Right atrium auricular region (tissue), 2 donors: ENCODE measurements at regions not wholly inside any gene's neighbourhood (a gene's known extent, or its start where the extent isn't known, plus 50 kb on each side); places are given as distances from the start of the nearest gene placed in this dataset.
"Not testable (repeated sequence)": the region's sequence is repeated elsewhere in the genome, so short reads cannot be mapped to it uniquely, and the experiment has no call there.

Experiments used
- DNase-seq: peaks from one replicate; pipeline ENCODE4 v3.0.0-alpha.2; 2019; ENCODE audit warnings: low spot score
- H3K27ac ChIP-seq, 2 donors: fragments of 200-600 bp; sonication (generic); 1 replicate in 1 of 2; 2 replicates in 1 of 2; pipeline ENCODE4 v1.5.1; 2016 to 2019
- H3K27me3 ChIP-seq, 2 donors: fragments of 200-600 bp; sonication (generic); one replicate each; pipeline versions ENCODE4 v1.5.1 to v1.6.0; 2017 to 2019
- H3K36me3 ChIP-seq: fragments of 200-600 bp; sonication (generic); one replicate; pipeline ENCODE4 v1.5.1; 2016
- H3K4me1 ChIP-seq, 2 donors: fragments of 200-600 bp; sonication (generic); one replicate each; pipeline versions ENCODE4 v1.5.1 to v1.6.0; 2017 to 2019
- H3K4me3 ChIP-seq, 2 donors: fragments of 200-600 bp; sonication (generic); 1 replicate in 1 of 2; 2 replicates in 1 of 2; pipeline ENCODE4 v1.5.1; 2017 to 2019; ENCODE audit warnings: mild to moderate bottlenecking in 1 of 2, moderate library complexity in 1 of 2
- H3K9me3 ChIP-seq, 2 donors: fragments of 200-600 bp; sonication (generic); one replicate each; pipeline ENCODE4 v1.5.1; 2019
- TF ChIP-seq, protein P1 (sequence below), 2 donors: fragments of 200-600 bp; sonication (generic); IDR thresholded peaks; one replicate each; pipeline ENCODE4 v1.5.1; 2019; ENCODE audit warnings: antibody characterized with exemption in 2 of 2

DNA sequence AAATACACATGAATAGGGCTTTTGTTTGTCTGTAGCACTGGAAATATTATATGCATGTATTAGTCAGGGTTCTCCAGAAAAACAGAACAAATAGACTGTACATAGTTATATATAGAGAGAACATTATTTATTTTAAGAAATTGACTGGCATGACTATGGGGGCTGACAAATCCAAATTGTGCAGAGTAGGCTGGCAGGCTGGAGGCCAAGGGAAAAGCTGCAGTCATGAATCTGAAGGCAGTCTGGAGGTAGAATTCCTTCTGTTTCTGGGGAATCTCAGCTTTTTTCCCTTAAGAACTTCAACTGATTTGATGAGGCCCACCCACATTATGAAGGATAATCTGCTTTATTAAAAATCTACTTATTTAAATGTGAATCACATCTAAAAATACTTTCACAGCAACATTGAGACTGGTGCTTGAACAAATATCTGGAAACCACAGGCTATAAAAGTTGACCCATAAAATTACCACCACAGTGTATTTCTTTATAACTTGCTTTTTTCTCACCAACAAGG is 344.2 kb upstream of the KIAA1217 start:
- Histone ChIP-seq H3K9me3 (no peaks in the 10 kb centered on the region), H3K36me3 (no peaks in the 10 kb centered on the region), H3K4me1 (no peaks in the 10 kb centered on the region), H3K4me3 (no peak overlapping the region), H3K27ac (no peak overlapping the region), H3K27me3 (no peaks in the 10 kb centered on the region)
- no peak for DNase-seq
- TF ChIP-seq, protein P1, sequence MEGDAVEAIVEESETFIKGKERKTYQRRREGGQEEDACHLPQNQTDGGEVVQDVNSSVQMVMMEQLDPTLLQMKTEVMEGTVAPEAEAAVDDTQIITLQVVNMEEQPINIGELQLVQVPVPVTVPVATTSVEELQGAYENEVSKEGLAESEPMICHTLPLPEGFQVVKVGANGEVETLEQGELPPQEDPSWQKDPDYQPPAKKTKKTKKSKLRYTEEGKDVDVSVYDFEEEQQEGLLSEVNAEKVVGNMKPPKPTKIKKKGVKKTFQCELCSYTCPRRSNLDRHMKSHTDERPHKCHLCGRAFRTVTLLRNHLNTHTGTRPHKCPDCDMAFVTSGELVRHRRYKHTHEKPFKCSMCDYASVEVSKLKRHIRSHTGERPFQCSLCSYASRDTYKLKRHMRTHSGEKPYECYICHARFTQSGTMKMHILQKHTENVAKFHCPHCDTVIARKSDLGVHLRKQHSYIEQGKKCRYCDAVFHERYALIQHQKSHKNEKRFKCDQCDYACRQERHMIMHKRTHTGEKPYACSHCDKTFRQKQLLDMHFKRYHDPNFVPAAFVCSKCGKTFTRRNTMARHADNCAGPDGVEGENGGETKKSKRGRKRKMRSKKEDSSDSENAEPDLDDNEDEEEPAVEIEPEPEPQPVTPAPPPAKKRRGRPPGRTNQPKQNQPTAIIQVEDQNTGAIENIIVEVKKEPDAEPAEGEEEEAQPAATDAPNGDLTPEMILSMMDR (IDR thresholded peaks at IDR 0.05), result no peak

DNA sequence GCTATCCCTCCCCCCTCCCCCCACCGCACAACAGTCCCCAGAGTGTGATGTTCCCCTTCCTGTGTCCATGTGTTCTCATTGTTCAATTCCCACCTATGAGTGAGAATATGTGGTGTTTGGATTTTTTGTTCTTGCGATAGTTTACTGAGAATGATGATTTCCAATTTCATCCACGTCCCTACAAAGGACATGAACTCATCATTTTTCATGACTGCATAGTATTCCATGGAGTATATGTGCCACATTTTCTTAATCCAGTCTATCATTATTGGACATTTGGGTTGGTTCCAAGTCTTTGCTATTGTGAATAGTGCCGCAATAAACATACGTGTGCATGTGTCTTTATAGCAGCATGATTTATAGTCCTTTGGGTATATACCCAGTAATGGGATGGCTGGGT is 342.0 kb upstream of the KIAA1217 start:
- H3K36me3 ChIP-seq, H3K27me3 ChIP-seq, DNase-seq, H3K4me3 ChIP-seq, H3K9me3 ChIP-seq, H3K27ac ChIP-seq, H3K4me1 ChIP-seq: not testable (repeated sequence)

DNA sequence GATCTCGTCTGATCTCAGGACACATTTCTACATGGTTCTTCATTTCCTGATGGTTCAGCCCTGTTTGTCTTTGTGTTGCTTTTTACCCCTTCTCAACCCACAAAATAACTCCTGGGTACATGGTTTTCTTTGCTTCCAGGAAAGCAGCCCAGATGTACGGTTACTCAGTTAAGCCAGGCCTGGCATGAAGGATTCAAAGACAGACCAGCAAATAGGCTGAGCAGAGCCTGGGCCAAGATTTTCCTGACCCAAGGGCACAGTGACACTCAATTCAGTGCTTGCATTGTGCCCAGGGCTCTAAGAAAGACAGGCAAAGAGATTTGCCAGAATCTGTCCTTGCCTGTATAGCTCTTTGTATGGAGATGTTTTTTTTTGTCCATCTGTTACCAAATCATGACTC is 340.8 kb upstream of the KIAA1217 start:
- DNase-seq, result no peak
- Histone ChIP-seq H3K36me3 (no peaks in the 10 kb centered on the region), H3K27me3 (no peaks in the 10 kb centered on the region), H3K9me3 (no peaks in the 10 kb centered on the region), H3K4me1 (no peaks in the 10 kb centered on the region), H3K4me3 (no peak overlapping the region), H3K27ac (no peak overlapping the region)
- TF ChIP-seq, protein P1 (IDR thresholded peaks at IDR 0.05), result no peak

DNA sequence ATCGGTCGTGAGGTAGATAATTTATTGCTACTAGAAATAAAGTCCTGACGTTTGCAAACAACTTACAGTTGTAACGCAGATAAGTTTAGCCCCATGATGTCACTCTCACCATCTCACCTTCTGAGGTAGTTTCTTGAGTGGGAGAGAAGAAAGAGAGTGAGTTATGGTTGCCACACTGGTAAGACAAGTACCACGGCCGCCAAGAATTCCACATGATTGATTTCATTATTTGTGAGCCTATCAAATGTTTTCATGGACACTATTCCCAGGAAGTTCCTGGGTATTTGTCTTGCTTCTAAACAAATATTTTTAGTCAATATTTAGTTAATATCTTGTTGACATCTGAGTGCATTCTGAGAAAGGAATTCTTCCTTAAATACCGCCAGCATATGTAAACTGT is 339.4 kb upstream of the KIAA1217 start:
- no peak for DNase-seq
- no peaks in the 10 kb centered on the region for H3K27me3 ChIP-seq
- no peaks in the 10 kb centered on the region for H3K36me3 ChIP-seq
- H3K4me3 ChIP-seq, result no peak overlapping the region
- H3K4me1 ChIP-seq, result no peaks in the 10 kb centered on the region
- no peaks in the 10 kb centered on the region for H3K9me3 ChIP-seq
- TF ChIP-seq, protein P1 (IDR thresholded peaks at IDR 0.05), result no peak
- H3K27ac ChIP-seq, result no peak overlapping the region

DNA sequence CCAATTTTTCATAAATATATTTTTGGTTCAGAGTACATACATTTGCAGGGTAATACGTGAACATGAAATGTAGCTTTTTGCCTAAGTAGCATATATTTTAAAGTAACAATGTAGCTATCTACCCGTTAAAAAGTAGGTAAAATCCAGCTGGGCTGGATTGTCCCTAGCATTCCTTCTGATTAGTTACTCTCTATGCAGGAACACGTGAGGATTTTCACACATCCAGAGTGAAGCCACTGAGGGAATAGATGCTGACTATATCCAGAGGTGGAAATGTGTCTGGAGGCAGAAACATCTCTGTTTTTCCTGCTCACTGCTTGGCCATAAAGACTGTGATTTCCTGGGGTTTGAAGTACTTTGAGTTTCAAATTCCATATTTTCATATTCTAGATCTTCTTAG is 338.9 kb upstream of the KIAA1217 start:
- Histone ChIP-seq H3K9me3 (no peaks in the 10 kb centered on the region), H3K4me1 (no peaks in the 10 kb centered on the region), H3K27ac (no peak overlapping the region), H3K36me3 (no peaks in the 10 kb centered on the region), H3K27me3 (no peaks in the 10 kb centered on the region), H3K4me3 (no peak overlapping the region)
- TF ChIP-seq, protein P1 (IDR thresholded peaks at IDR 0.05), result no peak
- DNase-seq, result no peak

DNA sequence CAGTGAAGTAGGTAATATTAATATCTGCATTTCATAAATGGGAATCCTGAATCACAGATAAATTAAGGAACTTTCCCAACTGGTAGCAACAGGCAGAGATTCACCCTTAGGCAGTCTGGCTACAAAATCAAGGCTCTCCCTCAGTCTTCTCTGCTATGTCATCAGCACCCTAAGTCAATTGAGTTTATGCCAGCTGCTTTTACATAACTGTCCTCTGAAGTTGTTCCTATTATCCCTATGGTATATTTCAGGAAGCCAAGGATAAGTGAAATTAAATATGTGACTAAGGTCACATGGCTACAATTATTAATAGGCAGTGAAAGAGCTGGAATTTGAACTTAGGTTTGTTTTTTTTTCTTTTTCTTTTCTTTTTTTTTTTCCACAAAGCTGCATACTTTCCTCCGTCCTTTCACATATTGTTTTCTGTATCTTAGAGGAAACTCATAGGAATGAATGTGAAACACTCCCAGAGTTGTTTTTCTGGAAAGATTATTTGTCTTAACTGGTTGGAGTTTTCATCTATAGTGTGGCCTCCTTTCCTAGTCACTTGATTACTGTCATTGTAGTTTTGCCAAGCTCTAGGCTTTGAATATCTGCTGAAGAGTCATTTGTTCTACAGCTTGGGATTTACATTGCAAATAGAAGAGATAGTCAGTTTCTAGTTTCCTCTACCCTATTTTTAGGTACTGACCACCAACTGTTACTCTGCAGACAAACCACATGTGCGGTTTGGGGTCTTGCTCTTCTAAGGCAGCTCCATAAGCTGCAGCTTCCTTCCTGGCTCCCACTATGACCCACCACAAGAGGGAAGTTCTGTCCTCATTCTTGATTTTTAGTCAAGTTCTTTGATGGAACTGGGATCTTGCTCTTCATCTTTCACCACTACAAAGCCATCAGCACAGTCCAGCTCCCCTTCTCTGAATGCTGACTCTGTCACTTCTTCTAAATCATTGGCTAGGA is 338.0 kb upstream of the KIAA1217 start:
- Histone ChIP-seq H3K27ac (no peak overlapping the region), H3K4me3 (no peak overlapping the region), H3K9me3 (no peaks in the 10 kb centered on the region), H3K4me1 (no peaks in the 10 kb centered on the region), H3K27me3 (no peaks in the 10 kb centered on the region), H3K36me3 (no peaks in the 10 kb centered on the region)
- DNase-seq, result no peak
- TF ChIP-seq, protein P1 (IDR thresholded peaks at IDR 0.05), result no peak
